HEK293T (cell line): ENCODE measurements at regions not wholly inside any gene's neighbourhood (a gene's known extent, or its start where the extent isn't known, plus 50 kb on each side); places are given as distances from the start of the nearest gene placed in this dataset.
"Not testable (repeated sequence)": the region's sequence is repeated elsewhere in the genome, so short reads cannot be mapped to it uniquely, and the experiment has no call there.

Source experiments
- BHLHE40 ChIP-seq: fragments of 450-650 bp; IDR thresholded peaks from 2 replicates; pipeline ENCODE4 v1.6.1; 2016; ENCODE audit warnings: mild to moderate bottlenecking, moderate library complexity, borderline replicate concordance
- L3MBTL2 ChIP-seq: fragments of 450-650 bp; conservative IDR thresholded peaks from 2 replicates; pipeline ENCODE4 v1.6.1; 2016; ENCODE audit warnings: mild to moderate bottlenecking
- PKNOX1 ChIP-seq: fragments of 450-650 bp; IDR thresholded peaks from 2 replicates; pipeline ENCODE4 v1.6.1; 2016
- SP1 ChIP-seq: fragments of 450-650 bp; IDR thresholded peaks from 2 replicates; pipeline ENCODE4 v1.6.1; 2017

GRCh38 chr18:33819692-33820343 is 241.8 kb downstream of the ASXL3 start:
- not testable (repeated sequence) for TF ChIP-seq L3MBTL2, SP1, PKNOX1, BHLHE40
